ENCODE measurements at regions not wholly inside any gene's neighbourhood (a gene's known extent, or its start where the extent isn't known, plus 50 kb on each side); places are given as distances from the start of the nearest gene placed in this dataset.

DNA sequence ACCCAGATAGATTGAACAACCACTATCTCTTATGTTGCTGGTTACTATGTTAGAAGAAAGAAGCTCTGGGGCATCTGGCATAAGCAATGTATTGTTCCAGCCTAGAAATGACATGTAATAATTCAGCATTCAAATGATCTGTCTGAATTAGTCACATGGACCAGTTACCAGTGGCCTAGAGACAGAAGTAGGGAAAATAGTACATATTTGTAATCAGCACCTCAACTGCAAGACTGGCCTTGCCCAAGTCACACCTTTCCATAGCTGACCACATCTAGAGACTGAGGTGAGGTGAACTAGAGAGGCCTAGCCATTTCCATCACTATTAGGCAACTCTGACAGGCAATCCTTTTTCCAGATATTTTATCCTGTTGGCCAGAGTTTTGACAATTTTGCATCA lies 315.6 kb upstream of the KCND2 start:
- Mint-ChIP-seq H3K9me3 (ENCODE audit: unreplicated experiment) (no peaks in the 10 kb centered on the region), H3K36me3 (ENCODE audit: insufficient read depth, unreplicated experiment) (no peaks in the 10 kb centered on the region), H3K4me1 (ENCODE audit: low read depth, unreplicated experiment) (no peaks in the 10 kb centered on the region), H3K27ac (ENCODE audit: unreplicated experiment) (no peak overlapping the region), H3K4me3 (ENCODE audit: unreplicated experiment) (no peak overlapping the region), H3K27me3 (ENCODE audit: insufficient read depth, unreplicated experiment) (no peaks in the 10 kb centered on the region)
- intact Hi-C loops (cut with micrococcal nuclease; ENCODE audit: unreplicated experiment), result no loop called here
- CTCF ChIA-PET, result no interaction called here
- Histone ChIP-seq H3K9me3 (no peaks in the 10 kb centered on the region), H3K4me3 (ENCODE audit: low read depth, low read length) (no peak overlapping the region), H3K36me3 (ENCODE audit: control insufficient read depth, insufficient read depth, low read length) (no peaks in the 10 kb centered on the region), H3K27me3 (replicated peaks; ENCODE audit: control insufficient read depth, insufficient read depth, low read length) (no peaks in the 10 kb centered on the region), H3K4me1 (no peaks in the 10 kb centered on the region)
- DNase-seq, result no peak
- no TSS peak for BruUV-seq (replicated peaks)
- TF ChIP-seq, protein P1, sequence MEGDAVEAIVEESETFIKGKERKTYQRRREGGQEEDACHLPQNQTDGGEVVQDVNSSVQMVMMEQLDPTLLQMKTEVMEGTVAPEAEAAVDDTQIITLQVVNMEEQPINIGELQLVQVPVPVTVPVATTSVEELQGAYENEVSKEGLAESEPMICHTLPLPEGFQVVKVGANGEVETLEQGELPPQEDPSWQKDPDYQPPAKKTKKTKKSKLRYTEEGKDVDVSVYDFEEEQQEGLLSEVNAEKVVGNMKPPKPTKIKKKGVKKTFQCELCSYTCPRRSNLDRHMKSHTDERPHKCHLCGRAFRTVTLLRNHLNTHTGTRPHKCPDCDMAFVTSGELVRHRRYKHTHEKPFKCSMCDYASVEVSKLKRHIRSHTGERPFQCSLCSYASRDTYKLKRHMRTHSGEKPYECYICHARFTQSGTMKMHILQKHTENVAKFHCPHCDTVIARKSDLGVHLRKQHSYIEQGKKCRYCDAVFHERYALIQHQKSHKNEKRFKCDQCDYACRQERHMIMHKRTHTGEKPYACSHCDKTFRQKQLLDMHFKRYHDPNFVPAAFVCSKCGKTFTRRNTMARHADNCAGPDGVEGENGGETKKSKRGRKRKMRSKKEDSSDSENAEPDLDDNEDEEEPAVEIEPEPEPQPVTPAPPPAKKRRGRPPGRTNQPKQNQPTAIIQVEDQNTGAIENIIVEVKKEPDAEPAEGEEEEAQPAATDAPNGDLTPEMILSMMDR (IDR thresholded peaks at IDR 0.05; ENCODE audit: insufficient read depth in 1 of 2, low read depth in 1 of 2, low read length in 1 of 2, severe bottlenecking in 1 of 2, unreplicated experiment in 1 of 2), result no peak
- POLR2A ChIA-PET, result no interaction called here

DNA sequence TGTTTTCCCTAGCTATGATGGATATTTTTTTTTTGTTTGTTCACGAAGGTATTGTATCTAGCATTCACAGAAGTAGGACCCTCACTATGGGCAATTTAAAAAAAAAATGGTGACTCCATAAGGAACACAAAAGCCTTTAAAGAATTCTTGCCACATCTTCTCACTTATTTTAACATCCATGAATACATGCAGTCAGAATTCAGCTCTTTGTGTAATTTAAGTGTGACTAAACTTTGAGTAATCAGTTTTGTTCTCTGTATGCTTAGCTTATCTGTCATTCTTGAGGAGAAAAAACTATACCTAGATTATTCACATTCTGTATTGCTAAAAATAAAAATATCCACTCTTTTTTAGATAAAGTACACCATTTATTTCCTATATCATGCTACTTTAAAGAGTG lies 313.2 kb upstream of the KCND2 start:
- no peaks in the 10 kb centered on the region for H3K9me3 ChIP-seq
- H3K36me3 ChIP-seq (ENCODE audit: control insufficient read depth, insufficient read depth, low read length), result no peaks in the 10 kb centered on the region
- TF ChIP-seq, protein P1 (IDR thresholded peaks at IDR 0.05; ENCODE audit: insufficient read depth in 1 of 2, low read depth in 1 of 2, low read length in 1 of 2, severe bottlenecking in 1 of 2, unreplicated experiment in 1 of 2), result no peak
- ChIA-PET POLR2A (no interaction called here), CTCF (no interaction called here)
- no peaks in the 10 kb centered on the region for H3K27me3 ChIP-seq (replicated peaks; ENCODE audit: control insufficient read depth, insufficient read depth, low read length)
- H3K4me1 ChIP-seq, result no peaks in the 10 kb centered on the region
- intact Hi-C loops (cut with micrococcal nuclease; ENCODE audit: unreplicated experiment), result no loop called here
- no peak for DNase-seq
- no peak overlapping the region for H3K4me3 ChIP-seq (ENCODE audit: low read depth, low read length)
- Mint-ChIP-seq H3K36me3 (ENCODE audit: insufficient read depth, unreplicated experiment) (no peaks in the 10 kb centered on the region), H3K9me3 (ENCODE audit: unreplicated experiment) (no peaks in the 10 kb centered on the region), H3K27me3 (ENCODE audit: insufficient read depth, unreplicated experiment) (no peaks in the 10 kb centered on the region), H3K27ac (ENCODE audit: unreplicated experiment) (no peak overlapping the region), H3K4me1 (ENCODE audit: low read depth, unreplicated experiment) (no peaks in the 10 kb centered on the region), H3K4me3 (ENCODE audit: unreplicated experiment) (no peak overlapping the region)
- BruUV-seq (replicated peaks), result no TSS peak

- Mint-ChIP-seq H3K4me3 (ENCODE audit: unreplicated experiment) (no peak overlapping the region), H3K27ac (ENCODE audit: unreplicated experiment) (no peak overlapping the region), H3K4me1 (ENCODE audit: low read depth, unreplicated experiment) (no peaks in the 10 kb centered on the region), H3K36me3 (ENCODE audit: insufficient read depth, unreplicated experiment) (no peaks in the 10 kb centered on the region), H3K27me3 (ENCODE audit: insufficient read depth, unreplicated experiment) (no peaks in the 10 kb centered on the region), H3K9me3 (ENCODE audit: unreplicated experiment) (no peaks in the 10 kb centered on the region)
- TF ChIP-seq, protein P1 (IDR thresholded peaks at IDR 0.05; ENCODE audit: insufficient read depth in 1 of 2, low read depth in 1 of 2, low read length in 1 of 2, severe bottlenecking in 1 of 2, unreplicated experiment in 1 of 2), result no peak
- intact Hi-C loops (cut with micrococcal nuclease; ENCODE audit: unreplicated experiment), result no loop called here
- no TSS peak for BruUV-seq (replicated peaks)
- Histone ChIP-seq H3K36me3 (ENCODE audit: control insufficient read depth, insufficient read depth, low read length) (no peaks in the 10 kb centered on the region), H3K27me3 (replicated peaks; ENCODE audit: control insufficient read depth, insufficient read depth, low read length) (no peaks in the 10 kb centered on the region), H3K4me3 (ENCODE audit: low read depth, low read length) (no peak overlapping the region), H3K4me1 (no peaks in the 10 kb centered on the region), H3K9me3 (no peaks in the 10 kb centered on the region)
- no peak for DNase-seq
- POLR2A ChIA-PET, result no interaction called here
- CTCF ChIA-PET, result no interaction called here
Observed at GRCh38 chr7:119963654-119964053, 309.3 kb upstream of the KCND2 start.

Measured in Caco-2 (cell line).